Activated T-helper 17 cell treated with anti-CD3 and anti-CD28 coated beads, Interleukin-2, amount 50 U/mL, for 72 hours (primary cell): ENCODE measurements at regions not wholly inside any gene's neighbourhood (a gene's known extent, or its start where the extent isn't known, plus 50 kb on each side); places are given as distances from the start of the nearest gene placed in this dataset.

Source experiments
- ATAC-seq: fragments of 150-1000 bp; cut with Tn5 transposase; replicated peaks from 2 replicates; pipeline ENCODE4 v1.10.0; 2021; ENCODE audit warnings: mild to moderate bottlenecking, moderate library complexity
- H3K27ac Mint-ChIP-seq: one replicate; pipeline ENCODE4 v1.8.0; 2022; ENCODE audit warnings: mixed read lengths
- H3K27me3 Mint-ChIP-seq: one replicate; pipeline ENCODE4 v1.8.0; 2022; ENCODE audit warnings: mixed read lengths
- H3K36me3 Mint-ChIP-seq: one replicate; pipeline ENCODE4 v1.8.0; 2022; ENCODE audit warnings: low read depth, mild to moderate bottlenecking, mixed read lengths
- H3K4me1 Mint-ChIP-seq: one replicate; pipeline ENCODE4 v1.8.0; 2022; ENCODE audit warnings: mixed read lengths
- H3K4me3 Mint-ChIP-seq: one replicate; pipeline ENCODE4 v1.8.0; 2022; ENCODE audit warnings: mild to moderate bottlenecking, mixed read lengths
- H3K9me3 Mint-ChIP-seq: one replicate; pipeline ENCODE4 v1.8.0; 2022; ENCODE audit warnings: mixed read lengths

DNA sequence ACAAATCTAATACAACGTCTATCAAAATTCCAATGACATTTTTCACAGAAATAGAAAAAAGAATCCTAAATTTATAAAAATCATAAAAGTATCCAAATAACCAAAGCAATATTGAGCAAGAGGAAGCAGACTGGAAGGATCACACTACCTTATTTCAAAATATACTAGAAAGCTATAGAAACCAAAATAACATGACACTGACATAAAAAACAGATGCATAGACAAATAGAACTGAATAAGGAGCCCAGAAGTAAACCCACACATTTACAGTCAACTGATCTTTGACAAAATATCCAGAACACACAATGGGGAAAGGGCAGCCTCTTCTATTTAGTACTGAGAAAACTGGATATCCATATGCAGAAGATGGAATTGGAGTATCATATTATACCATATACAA, 217.5 kb downstream of the MACC1 start:
- Mint-ChIP-seq H3K27me3 (no peaks in the 10 kb centered on the region), H3K27ac (no peak overlapping the region), H3K4me1 (no peaks in the 10 kb centered on the region), H3K4me3 (no peak overlapping the region), H3K9me3 (peaks cover 13% of the 10 kb centered on the region), H3K36me3 (no peaks in the 10 kb centered on the region)
- no peak for ATAC-seq

DNA sequence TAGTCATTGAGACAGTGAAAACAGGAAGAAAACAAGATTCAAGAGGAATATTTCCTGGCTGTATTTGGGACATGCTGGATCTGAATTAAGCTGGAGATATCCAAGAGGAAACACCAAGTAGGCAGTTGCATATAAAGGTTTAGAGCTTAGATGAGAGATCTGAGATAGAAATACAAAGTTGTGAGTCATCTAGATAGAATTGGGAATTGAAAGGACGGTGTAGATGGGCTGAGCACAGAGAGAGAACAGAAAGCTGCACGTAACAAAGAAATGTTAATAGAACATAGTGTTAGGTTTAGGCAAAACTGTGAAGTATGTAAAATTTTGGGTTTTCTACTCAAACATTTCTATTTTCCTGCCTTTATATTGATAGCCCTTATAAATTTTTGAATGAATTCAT, 218.5 kb upstream of the TMEM196 start:
- peaks cover 19% of the 10 kb centered on the region for H3K9me3 Mint-ChIP-seq
- no peak overlapping the region for H3K4me3 Mint-ChIP-seq
- H3K36me3 Mint-ChIP-seq, result no peaks in the 10 kb centered on the region
- H3K27me3 Mint-ChIP-seq, result no peaks in the 10 kb centered on the region
- H3K27ac Mint-ChIP-seq, result no peak overlapping the region
- ATAC-seq, result no peak
- no peaks in the 10 kb centered on the region for H3K4me1 Mint-ChIP-seq

DNA sequence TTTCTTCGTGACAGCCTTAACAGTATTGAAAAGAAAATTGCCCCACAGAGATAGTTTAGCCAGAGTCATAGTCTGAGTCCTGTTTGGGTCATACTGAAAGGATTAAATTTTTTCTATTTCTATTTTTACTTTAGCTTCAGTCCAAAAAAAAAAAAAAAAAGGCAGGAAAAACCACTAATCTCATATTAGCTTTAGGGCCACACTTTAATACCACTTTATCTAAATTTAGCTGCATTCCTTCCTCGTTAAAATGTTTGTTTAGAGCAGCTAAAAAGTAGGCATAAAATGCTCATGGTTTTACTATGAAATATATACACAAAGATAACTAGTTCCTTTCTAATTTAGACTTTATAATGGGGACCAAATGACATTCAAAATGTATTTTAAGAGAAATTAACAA, 216.5 kb upstream of the TMEM196 start:
- Mint-ChIP-seq H3K4me1 (no peaks in the 10 kb centered on the region), H3K4me3 (no peak overlapping the region), H3K27ac (no peak overlapping the region), H3K36me3 (no peaks in the 10 kb centered on the region), H3K27me3 (no peaks in the 10 kb centered on the region), H3K9me3 (peaks cover 14% of the 10 kb centered on the region)
- ATAC-seq, result no peak

- H3K4me1 Mint-ChIP-seq, result no peaks in the 10 kb centered on the region
- peaks cover 11% of the 10 kb centered on the region for H3K9me3 Mint-ChIP-seq
- no peaks in the 10 kb centered on the region for H3K36me3 Mint-ChIP-seq
- no peak overlapping the region for H3K27ac Mint-ChIP-seq
- ATAC-seq, result no peak
- no peaks in the 10 kb centered on the region for H3K27me3 Mint-ChIP-seq
- no peak overlapping the region for H3K4me3 Mint-ChIP-seq
Measured at GRCh38 chr7:19988860-19989259, 215.4 kb upstream of the TMEM196 start.

- Mint-ChIP-seq H3K36me3 (no peaks in the 10 kb centered on the region), H3K27ac (no peak overlapping the region), H3K4me1 (no peaks in the 10 kb centered on the region), H3K4me3 (no peak overlapping the region), H3K9me3 (peaks cover 17% of the 10 kb centered on the region), H3K27me3 (no peaks in the 10 kb centered on the region)
- no peak for ATAC-seq
Measured at GRCh38 chr7:19984231-19984632, 210.8 kb upstream of the TMEM196 start.

- no peaks in the 10 kb centered on the region for H3K36me3 Mint-ChIP-seq
- no peak overlapping the region for H3K4me3 Mint-ChIP-seq
- ATAC-seq, result no peak
- H3K27me3 Mint-ChIP-seq, result no peaks in the 10 kb centered on the region
- no peak overlapping the region for H3K27ac Mint-ChIP-seq
- H3K9me3 Mint-ChIP-seq, result peaks cover 14% of the 10 kb centered on the region
- no peaks in the 10 kb centered on the region for H3K4me1 Mint-ChIP-seq
Measured at GRCh38 chr7:19982841-19983835, 209.7 kb upstream of the TMEM196 start.

GRCh38 chr7:19973581-19973980, 200.2 kb upstream of the TMEM196 start:
- H3K27me3 Mint-ChIP-seq, result no peaks in the 10 kb centered on the region
- no peak for ATAC-seq
- H3K9me3 Mint-ChIP-seq, result peaks cover 4% of the 10 kb centered on the region
- no peaks in the 10 kb centered on the region for H3K4me1 Mint-ChIP-seq
- H3K4me3 Mint-ChIP-seq, result no peak overlapping the region
- no peak overlapping the region for H3K27ac Mint-ChIP-seq
- H3K36me3 Mint-ChIP-seq, result no peaks in the 10 kb centered on the region

DNA sequence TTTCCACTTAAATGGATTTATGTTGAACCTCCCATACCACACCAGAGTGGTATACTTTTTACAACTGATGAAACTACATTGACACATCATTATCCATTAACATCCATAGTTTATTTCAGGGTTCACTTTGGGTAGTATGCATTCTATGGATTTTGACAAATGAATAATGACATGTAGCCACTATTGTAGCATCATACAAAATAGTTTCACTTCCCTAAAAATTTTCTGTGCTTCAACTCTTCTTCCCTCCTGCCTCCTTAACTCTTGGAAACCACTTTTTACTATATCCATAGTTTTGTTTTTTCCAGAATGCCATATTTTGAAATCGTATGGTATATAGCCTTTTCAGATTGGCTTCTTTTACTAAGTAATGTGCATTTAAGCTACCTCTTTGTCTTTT, 199.5 kb upstream of the TMEM196 start:
- Mint-ChIP-seq H3K4me1 (no peaks in the 10 kb centered on the region), H3K36me3 (no peaks in the 10 kb centered on the region), H3K27ac (no peak overlapping the region), H3K4me3 (no peak overlapping the region), H3K27me3 (no peaks in the 10 kb centered on the region), H3K9me3 (peaks cover 4% of the 10 kb centered on the region)
- ATAC-seq, result no peak

DNA sequence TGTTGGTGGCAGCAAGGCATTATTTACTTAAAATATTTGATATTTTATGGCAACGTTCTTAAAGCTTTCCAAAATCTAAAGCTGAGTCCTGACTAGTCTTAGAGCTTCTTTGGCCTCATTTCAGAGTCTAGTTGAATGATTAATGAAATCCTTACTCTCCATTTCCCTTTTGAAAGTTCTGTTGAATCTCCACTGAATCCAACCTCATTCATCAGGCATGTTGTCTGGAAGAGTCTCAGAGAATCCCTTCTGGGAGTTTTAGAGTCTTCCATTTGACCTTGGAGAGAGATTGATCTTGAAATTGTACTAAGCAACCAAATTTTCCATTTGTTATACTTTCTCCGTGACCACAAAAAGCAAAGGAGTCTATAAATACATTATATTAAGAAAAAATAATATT, 198.5 kb upstream of the TMEM196 start:
- no peaks in the 10 kb centered on the region for H3K36me3 Mint-ChIP-seq
- H3K4me3 Mint-ChIP-seq, result no peak overlapping the region
- H3K9me3 Mint-ChIP-seq, result peaks cover 4% of the 10 kb centered on the region
- H3K27ac Mint-ChIP-seq, result no peak overlapping the region
- H3K27me3 Mint-ChIP-seq, result no peaks in the 10 kb centered on the region
- ATAC-seq, result no peak
- no peaks in the 10 kb centered on the region for H3K4me1 Mint-ChIP-seq

DNA sequence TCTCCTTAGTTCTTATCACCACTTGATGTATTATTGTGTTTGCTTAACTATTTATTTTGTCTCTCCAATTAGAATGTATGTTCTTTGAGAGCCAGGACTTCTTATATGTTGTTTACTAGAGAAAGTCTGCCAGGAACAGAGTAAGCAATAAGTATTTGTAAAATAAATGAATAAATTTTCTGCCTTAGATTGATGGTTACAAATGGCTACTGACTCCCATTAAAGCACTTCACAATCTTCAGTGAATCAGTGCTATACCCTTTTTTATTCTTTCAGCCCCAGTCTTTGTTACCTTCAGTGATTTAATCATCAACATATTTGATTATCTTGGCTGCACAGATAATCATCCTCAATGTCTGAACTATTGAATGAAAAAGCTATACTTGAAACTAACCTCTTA, 197.1 kb upstream of the TMEM196 start:
- peaks cover 4% of the 10 kb centered on the region for H3K9me3 Mint-ChIP-seq
- no peak overlapping the region for H3K27ac Mint-ChIP-seq
- no peaks in the 10 kb centered on the region for H3K4me1 Mint-ChIP-seq
- no peak overlapping the region for H3K4me3 Mint-ChIP-seq
- H3K27me3 Mint-ChIP-seq, result no peaks in the 10 kb centered on the region
- ATAC-seq, result no peak
- no peaks in the 10 kb centered on the region for H3K36me3 Mint-ChIP-seq

DNA sequence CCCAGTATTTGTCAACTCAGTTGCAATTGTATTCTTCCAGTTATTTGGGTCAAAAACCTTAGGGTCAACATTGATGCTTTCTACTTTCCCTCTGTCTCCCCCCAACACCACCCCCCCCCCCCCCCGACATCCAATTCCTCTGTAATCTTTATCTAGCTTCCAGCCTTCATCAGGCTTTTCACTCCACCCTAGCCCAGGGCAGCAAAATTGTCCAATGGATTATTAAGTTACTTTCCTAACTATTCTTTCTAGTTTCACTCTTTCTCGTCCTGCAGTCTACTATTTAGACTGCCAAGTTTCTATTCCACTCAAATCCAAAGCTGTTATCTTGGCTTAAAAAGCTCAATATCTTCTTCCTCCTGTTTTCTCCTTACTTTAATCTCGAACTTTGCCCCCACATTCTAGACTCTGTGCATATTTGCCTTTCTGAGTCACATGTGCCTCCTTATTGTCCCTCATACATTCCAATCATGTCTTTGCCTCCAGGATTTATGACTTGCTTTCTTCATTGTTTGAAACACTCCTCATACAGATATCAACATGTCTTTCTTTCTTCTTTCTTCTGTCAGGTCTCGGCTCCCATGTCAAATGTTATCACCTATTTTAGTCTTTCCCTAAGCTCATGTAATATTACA, 196.6 kb upstream of the TMEM196 start:
- Mint-ChIP-seq H3K4me3 (no peak overlapping the region), H3K9me3 (peaks cover 4% of the 10 kb centered on the region), H3K27ac (no peak overlapping the region), H3K27me3 (no peaks in the 10 kb centered on the region), H3K4me1 (no peaks in the 10 kb centered on the region), H3K36me3 (no peaks in the 10 kb centered on the region)
- no peak for ATAC-seq

- H3K9me3 Mint-ChIP-seq, result no peaks in the 10 kb centered on the region
- H3K27ac Mint-ChIP-seq, result no peak overlapping the region
- H3K36me3 Mint-ChIP-seq, result no peaks in the 10 kb centered on the region
- no peak overlapping the region for H3K4me3 Mint-ChIP-seq
- no peak for ATAC-seq
- H3K27me3 Mint-ChIP-seq, result no peaks in the 10 kb centered on the region
- H3K4me1 Mint-ChIP-seq, result no peaks in the 10 kb centered on the region
Measured at GRCh38 chr7:19964246-19964645, 190.8 kb upstream of the TMEM196 start.

GRCh38 chr7:19963695-19964094, 190.3 kb upstream of the TMEM196 start:
- H3K4me1 Mint-ChIP-seq, result no peaks in the 10 kb centered on the region
- H3K9me3 Mint-ChIP-seq, result no peaks in the 10 kb centered on the region
- no peak for ATAC-seq
- H3K27ac Mint-ChIP-seq, result no peak overlapping the region
- H3K27me3 Mint-ChIP-seq, result no peaks in the 10 kb centered on the region
- H3K4me3 Mint-ChIP-seq, result no peak overlapping the region
- no peaks in the 10 kb centered on the region for H3K36me3 Mint-ChIP-seq

GRCh38 chr7:19958309-19958896, 185.0 kb upstream of the TMEM196 start:
- Mint-ChIP-seq H3K27ac (no peak overlapping the region), H3K4me1 (no peaks in the 10 kb centered on the region), H3K27me3 (no peaks in the 10 kb centered on the region), H3K36me3 (no peaks in the 10 kb centered on the region), H3K4me3 (no peak overlapping the region), H3K9me3 (peaks cover 1% of the 10 kb centered on the region)
- no peak for ATAC-seq

DNA sequence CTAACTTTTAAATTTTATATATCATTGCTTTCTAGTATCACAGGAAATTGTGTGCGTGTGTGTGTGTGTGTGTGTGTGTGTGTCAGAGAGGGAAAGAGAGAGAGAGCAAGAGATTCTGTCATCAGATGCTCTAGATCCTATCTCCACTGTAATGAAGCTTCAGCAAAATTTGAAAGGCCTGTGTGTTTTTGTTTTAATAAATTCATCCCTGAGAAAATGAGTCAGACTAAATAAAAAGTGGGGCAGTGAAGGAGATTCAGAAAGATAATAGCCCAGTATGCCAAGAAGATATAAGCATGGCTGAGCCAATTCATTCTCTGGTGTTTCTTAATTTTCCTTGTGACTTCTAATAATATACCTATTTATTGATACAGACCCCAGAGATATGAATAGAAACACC, 184.2 kb upstream of the TMEM196 start:
- Mint-ChIP-seq H3K36me3 (no peaks in the 10 kb centered on the region), H3K4me1 (no peaks in the 10 kb centered on the region), H3K27ac (no peak overlapping the region), H3K27me3 (no peaks in the 10 kb centered on the region), H3K9me3 (peaks cover 4% of the 10 kb centered on the region), H3K4me3 (no peak overlapping the region)
- no peak for ATAC-seq
